Neural cell (in vitro differentiated cells): ENCODE measurements at regions not wholly inside any gene's neighbourhood (a gene's known extent, or its start where the extent isn't known, plus 50 kb on each side); places are given as distances from the start of the nearest gene placed in this dataset.

Experiments
- EP300 ChIP-seq: fragments of 450-650 bp; conservative IDR thresholded peaks from 2 replicates; pipeline ENCODE4 v1.6.1; 2014; ENCODE audit warnings: antibody characterized with exemption, mild to moderate bottlenecking, moderate library complexity; ENCODE audit not compliant: poor library complexity, severe bottlenecking
- EZH2 ChIP-seq: fragments of 200-600, 300-800 bp; shearing (Covaris generic), sonication (generic); IDR thresholded peaks from 2 replicates; pipeline ENCODE4 v1.6.1; 2014; ENCODE audit warnings: antibody characterized with exemption, low read length, borderline replicate concordance, mild to moderate bottlenecking; ENCODE audit not compliant: insufficient read depth, poor library complexity, severe bottlenecking
- POLR2AphosphoS5 ChIP-seq: IDR thresholded peaks from 2 replicates; pipeline ENCODE4 v1.6.1; 2012
- RAD21 ChIP-seq: fragments of 450-650 bp; conservative IDR thresholded peaks from 2 replicates; pipeline ENCODE4 v1.6.1; 2014; ENCODE audit warnings: antibody characterized with exemption, mild to moderate bottlenecking, moderate library complexity
- SMC3 ChIP-seq: fragments of 450-650 bp; conservative IDR thresholded peaks from 2 replicates; pipeline ENCODE4 v1.6.1; 2014; ENCODE audit warnings: antibody characterized with exemption, mild to moderate bottlenecking, moderate library complexity; ENCODE audit not compliant: poor library complexity
- TAF1 ChIP-seq: IDR thresholded peaks from 2 replicates; pipeline ENCODE4 v1.6.1; 2012; ENCODE audit warnings: low read depth
- TF ChIP-seq, protein P1 (sequence below): fragments of 450-650 bp; IDR thresholded peaks from 2 replicates; pipeline ENCODE4 v1.5.1; 2014; ENCODE audit warnings: antibody characterized with exemption, mild to moderate bottlenecking, moderate library complexity; ENCODE audit not compliant: poor library complexity, severe bottlenecking
- TF ChIP-seq, protein P2 (sequence below): IDR thresholded peaks from 2 replicates; pipeline ENCODE4 v1.6.1; 2012; ENCODE audit warnings: borderline replicate concordance

DNA sequence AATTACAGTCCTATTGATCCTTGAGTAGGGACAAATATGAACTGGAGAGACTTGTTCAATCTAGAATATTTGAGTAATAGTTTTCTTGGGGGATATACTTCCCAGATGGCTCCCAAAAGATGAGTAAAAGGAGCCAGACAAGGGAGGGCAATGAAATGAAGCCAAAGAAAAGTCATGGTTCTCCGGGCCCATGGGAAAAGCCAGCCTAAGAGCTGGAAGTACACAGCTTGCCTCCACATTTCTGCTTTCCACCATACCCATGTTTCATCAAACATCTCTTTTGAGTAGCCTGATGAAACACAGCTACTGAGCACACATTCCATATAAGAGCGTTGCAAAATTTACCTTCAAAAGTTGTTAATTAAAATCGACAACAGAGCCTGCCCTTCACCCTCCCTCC, 535.0 kb upstream of the FZD8 start:
- TF ChIP-seq, protein P1, sequence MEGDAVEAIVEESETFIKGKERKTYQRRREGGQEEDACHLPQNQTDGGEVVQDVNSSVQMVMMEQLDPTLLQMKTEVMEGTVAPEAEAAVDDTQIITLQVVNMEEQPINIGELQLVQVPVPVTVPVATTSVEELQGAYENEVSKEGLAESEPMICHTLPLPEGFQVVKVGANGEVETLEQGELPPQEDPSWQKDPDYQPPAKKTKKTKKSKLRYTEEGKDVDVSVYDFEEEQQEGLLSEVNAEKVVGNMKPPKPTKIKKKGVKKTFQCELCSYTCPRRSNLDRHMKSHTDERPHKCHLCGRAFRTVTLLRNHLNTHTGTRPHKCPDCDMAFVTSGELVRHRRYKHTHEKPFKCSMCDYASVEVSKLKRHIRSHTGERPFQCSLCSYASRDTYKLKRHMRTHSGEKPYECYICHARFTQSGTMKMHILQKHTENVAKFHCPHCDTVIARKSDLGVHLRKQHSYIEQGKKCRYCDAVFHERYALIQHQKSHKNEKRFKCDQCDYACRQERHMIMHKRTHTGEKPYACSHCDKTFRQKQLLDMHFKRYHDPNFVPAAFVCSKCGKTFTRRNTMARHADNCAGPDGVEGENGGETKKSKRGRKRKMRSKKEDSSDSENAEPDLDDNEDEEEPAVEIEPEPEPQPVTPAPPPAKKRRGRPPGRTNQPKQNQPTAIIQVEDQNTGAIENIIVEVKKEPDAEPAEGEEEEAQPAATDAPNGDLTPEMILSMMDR: no peak
- TF ChIP-seq POLR2AphosphoS5: no peak
- no peak for TF ChIP-seq EP300
- TF ChIP-seq SMC3: no peak
- TF ChIP-seq TAF1: no peak
- no peak for TF ChIP-seq EZH2
- TF ChIP-seq, protein P2, sequence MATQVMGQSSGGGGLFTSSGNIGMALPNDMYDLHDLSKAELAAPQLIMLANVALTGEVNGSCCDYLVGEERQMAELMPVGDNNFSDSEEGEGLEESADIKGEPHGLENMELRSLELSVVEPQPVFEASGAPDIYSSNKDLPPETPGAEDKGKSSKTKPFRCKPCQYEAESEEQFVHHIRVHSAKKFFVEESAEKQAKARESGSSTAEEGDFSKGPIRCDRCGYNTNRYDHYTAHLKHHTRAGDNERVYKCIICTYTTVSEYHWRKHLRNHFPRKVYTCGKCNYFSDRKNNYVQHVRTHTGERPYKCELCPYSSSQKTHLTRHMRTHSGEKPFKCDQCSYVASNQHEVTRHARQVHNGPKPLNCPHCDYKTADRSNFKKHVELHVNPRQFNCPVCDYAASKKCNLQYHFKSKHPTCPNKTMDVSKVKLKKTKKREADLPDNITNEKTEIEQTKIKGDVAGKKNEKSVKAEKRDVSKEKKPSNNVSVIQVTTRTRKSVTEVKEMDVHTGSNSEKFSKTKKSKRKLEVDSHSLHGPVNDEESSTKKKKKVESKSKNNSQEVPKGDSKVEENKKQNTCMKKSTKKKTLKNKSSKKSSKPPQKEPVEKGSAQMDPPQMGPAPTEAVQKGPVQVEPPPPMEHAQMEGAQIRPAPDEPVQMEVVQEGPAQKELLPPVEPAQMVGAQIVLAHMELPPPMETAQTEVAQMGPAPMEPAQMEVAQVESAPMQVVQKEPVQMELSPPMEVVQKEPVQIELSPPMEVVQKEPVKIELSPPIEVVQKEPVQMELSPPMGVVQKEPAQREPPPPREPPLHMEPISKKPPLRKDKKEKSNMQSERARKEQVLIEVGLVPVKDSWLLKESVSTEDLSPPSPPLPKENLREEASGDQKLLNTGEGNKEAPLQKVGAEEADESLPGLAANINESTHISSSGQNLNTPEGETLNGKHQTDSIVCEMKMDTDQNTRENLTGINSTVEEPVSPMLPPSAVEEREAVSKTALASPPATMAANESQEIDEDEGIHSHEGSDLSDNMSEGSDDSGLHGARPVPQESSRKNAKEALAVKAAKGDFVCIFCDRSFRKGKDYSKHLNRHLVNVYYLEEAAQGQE: no peak
- no peak for TF ChIP-seq RAD21
